ENCODE measurements at regions not wholly inside any gene's neighbourhood (a gene's known extent, or its start where the extent isn't known, plus 50 kb on each side); places are given as distances from the start of the nearest gene placed in this dataset.
"Not testable (repeated sequence)": the region's sequence is repeated elsewhere in the genome, so short reads cannot be mapped to it uniquely, and the experiment has no call there.

DNA sequence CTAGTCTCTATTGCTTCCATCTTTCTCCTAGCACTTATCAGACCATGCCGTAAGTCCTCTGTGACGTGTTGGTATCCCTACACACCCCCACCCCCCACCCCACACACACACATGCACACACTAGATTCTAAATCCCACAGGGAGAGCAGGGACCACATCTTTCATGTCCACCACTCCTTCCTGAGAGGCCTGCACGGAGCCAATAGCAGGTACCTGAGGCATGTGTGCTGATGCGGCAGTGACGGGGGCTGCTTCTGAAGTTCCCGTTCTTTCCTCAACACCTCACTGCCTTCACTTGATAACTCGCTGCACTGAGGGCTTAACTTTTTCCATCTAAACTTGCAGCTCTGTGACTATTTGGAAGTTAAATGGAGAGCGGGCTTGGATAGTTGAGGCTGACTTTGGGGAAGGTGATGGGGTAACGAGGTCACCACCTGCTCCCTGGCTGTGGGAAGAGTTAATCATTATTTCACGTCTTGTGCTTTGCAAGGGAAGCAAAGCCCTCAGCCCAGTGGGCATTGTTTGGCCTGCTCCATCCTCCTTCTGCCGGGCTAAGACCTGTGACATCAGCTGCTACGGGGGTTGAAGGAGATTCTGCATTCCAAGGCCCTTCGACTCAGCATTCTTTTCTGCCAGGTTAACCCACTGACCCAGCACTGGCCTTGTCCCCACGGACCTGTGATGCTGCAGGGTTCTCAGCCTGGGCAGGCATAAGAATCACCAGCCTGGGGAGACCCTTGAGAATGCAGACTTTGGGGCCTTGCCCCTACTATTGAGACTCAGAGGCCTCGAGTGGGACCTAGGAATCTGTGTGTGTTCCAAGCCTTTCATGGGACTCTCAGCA is 187.8 kb downstream of the ANKRD60 start:
- no peak for DNase-seq (ENCODE audit: low read depth)

DNA sequence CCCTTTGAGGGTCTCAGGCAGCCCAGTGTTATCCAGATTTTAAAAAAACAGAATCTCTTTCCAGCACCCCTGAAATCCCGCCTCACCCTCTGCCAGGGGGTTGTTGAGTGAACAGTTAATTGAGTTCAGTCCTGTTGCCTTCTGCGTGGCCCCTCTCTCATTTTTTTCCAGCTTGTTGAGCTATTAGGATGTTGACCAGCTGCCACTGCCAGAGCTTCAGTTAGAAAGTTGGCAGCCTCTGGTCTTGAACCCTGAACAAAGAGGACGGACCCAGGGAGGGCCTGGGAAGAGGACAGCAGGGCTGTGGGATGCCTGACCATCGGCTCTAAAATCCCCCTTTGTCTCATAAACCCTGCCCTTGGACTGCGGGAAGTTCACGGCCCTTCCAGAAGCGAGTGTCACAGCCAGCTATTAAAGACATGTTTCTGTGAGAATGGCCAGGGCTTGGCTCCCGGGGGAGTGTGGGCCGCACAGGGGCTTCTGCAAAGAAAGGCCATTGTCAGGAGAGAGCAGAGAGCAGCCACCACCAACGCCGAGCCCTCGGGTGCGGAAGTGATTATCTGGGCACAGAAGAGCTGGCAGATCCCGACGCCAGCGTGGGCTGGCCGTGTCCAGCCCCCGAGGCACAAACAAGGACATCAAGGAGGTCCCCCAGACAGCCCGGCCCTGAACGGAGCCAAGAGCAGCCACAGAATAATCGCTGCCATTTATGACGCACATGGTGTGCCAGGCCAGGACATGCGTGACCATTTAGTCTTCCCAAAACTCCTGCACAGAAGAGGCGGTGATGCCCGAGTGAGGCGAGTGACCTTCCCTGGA is 189.0 kb downstream of the ANKRD60 start:
- no peak for DNase-seq (ENCODE audit: low read depth)

DNA sequence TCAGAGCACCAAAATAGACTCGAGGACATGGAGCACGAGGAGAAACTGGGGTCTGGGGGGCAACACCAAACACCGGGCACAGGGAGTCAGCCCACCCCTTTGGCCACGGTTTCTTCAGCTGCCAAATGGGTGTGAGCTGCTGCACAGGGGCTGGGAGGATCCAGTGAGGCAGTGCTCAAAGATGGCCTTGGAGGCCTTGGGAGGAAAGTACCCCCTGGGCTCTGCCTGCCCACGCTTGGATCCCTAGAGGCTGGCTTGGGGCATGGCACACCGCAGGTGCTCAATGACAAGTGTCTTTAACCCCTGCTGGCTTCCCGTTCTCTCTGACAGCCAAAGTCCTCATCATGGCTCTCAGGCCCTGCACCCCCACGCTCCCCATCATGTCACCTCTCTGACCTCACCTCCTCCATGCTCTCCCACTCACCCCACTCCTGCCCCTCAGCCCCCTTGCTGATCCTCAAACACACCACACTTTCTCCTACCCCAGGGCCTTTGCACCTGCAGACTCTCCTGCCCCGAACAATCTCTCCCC is 190.3 kb downstream of the ANKRD60 start:
- DNase-seq (ENCODE audit: low read depth), result no peak

DNA sequence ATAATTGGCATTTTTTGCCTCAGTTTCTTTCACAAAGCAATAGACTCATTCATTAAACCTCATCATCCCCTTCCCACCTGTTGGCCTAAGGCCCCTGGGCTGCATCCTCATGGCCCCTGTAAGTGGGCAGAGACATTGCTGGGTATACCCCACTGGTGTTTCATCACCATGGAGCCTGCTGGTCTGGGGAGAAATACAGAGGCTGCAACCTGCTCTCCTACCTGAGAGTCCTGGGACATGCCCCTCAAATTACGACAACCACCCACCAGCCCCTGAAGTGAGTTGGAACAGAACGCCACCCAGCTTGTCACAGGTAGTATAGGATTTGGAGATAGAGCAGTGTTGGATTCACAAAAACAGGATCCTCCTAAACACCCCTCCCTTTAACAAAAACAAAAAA is 190.8 kb downstream of the ANKRD60 start:
- no peak for DNase-seq (ENCODE audit: low read depth)

DNA sequence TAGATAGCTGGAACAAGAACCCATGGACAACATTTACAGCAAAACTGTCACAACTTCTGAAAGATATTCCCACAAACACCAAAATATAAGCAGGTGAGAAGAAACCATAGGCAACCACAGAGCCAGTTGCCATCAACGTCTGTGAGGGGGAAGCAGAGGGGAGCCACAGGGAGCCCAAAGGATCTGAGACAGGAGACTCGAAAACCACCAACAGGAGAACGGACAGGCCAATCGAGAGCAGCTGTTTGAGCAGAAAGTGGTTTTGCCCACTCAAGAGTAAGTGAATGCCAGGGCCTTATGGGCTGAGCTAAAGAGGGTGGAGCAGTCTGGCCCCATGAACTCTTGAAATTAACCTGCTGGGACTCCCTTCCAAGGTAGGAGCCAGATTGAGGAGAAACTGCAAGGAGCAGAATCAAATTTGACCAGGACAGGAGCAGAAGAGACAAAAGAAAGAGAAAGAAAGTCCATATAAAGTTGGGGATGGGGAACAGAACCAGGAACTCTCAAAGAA is 195.4 kb downstream of the ANKRD60 start:
- no peak for DNase-seq (ENCODE audit: low read depth)

DNA sequence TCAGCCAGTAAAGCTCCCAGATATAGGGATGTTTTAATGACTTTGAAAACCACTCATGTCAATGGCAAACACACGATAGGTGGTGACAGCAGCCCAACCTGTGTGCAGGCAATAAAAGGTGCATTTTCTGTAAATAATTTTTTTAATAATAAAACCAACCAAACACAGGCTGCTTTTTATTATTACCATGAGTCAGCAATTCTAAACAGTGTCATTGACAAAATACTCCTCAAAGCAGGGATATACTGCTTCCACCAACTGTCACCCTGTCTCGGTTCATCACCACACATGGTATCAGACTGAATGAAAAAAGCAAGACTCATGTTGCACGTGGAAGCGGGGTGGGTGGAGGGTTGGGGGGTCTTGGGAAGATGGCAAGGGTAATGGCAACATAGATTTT is 195.9 kb downstream of the ANKRD60 start:
- DNase-seq (ENCODE audit: low read depth), result no peak

DNA sequence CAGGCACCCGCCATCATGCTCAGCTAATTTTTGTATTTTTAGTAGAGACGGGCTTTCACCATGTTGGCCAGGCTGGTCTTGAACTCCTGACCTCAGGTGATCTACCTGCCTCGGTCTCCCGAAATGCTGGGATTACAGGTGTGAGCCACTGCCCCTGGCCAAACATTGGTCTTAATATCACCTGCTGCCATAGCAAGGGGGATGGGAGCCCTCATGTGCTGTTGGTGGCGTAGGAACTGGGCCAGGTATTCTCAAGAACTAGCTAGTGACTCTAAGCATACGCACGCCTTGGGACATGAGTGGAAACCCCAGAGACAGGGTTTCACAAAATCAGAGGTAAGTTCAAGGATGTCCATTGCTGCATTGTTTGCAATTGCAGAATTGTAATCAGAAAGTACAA is 197.1 kb downstream of the ANKRD60 start:
- DNase-seq (ENCODE audit: low read depth), result not testable (repeated sequence)

DNA sequence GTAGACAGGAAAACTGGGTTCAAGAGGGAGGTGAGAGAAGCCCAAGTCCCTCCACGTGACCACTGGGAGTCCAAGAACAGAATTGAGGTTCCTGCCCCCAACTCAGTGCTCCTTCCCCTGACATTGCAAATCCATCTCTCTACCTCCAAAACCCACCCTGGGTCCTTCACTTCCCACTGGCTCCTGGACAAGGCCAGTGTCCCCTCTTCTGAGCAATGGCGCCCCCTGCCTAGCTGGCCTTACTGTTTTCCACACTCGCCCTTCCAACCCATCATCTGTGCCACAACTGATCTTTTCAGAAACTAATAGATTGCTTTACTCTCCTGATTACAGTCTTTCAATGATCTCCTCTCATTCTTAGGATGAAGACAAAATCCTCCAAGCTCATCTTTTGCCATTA is 200.3 kb downstream of the ANKRD60 start:
- DNase-seq (ENCODE audit: low read depth), result no peak

DNA sequence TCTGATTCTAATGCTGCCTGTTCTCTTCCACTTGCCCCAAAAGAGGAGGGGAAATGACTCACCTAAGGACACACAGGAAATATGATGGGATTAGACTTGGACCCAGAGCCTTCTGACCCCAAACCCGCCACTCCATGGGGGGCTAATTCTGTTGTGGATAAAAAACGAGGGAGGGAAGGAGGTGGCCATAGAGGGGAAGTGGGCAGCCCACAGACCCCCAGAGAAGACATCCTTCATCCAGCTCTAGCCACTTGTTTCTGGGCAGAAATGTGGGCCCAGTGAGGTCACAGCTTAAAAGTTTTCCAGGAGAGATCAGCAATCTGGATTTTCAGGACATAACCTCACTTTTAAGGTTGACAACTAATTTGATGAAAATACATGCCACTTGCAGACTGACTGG is 202.1 kb downstream of the ANKRD60 start:
- DNase-seq (ENCODE audit: low read depth), result no peak

DNA sequence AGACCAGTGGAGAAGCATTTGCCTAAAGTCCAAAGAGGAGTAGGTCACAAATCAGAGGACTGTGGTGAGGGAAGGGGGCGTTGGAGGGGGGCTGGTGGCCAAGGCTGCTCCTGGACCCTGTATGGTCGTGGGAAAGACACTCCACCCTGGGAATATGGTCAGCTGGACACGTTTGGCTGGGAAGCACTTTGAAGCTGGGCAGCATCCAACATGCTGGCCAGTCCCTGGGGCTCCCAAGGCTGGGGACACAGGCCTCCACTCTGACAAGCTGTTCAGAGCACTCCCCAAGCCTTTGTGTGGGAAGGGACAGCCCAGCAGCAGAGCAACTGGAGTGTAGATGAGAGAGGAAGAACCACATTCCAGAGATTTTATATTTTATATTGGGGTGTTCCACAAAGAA is 203.2 kb downstream of the ANKRD60 start:
- no peak for DNase-seq (ENCODE audit: low read depth)

DNA sequence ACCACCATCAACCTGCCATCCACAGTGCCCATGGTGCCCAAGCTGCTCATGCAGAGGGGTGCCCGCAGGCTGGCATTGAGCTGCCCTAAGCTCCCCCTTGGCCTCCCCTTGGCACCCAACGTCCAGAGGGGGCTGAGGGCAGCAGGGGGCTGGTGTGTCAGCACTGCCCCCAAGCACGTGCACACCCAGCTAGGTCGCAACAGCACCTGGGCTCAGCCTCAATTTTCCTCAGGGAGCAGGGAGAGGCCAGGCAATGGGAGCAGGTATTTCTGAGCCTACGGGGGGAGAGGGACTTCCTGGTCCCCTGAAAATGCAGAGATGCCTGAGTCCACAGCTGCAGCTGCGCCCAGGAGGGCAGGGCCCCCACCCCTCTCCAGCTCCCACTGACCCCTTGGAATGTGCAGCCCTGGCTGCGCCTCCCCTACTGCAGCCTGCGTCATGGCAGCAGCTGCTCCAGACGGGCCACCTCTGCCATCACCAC is 204.2 kb downstream of the ANKRD60 start:
- no peak for DNase-seq (ENCODE audit: low read depth)

DNA sequence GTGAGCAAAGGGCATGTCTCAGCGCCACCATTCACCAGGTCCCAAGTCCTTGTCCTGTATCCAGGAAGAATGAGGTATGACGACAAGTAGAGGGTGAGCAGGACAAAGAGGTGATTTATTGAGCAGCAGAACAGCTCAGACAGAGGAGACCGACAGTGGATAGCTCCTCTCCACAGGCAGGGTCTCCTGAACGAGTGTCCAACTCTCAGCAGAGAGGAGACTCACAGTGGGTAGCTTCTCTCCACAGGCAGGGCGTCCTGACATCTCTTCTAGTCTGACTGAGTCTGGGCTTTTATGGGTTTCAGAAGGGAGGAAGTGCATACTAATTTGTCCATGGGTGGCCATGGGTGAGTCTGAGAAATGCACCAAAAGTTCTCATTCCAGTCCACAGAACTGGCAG is 204.7 kb downstream of the ANKRD60 start:
- no peak for DNase-seq (ENCODE audit: low read depth)

DNA sequence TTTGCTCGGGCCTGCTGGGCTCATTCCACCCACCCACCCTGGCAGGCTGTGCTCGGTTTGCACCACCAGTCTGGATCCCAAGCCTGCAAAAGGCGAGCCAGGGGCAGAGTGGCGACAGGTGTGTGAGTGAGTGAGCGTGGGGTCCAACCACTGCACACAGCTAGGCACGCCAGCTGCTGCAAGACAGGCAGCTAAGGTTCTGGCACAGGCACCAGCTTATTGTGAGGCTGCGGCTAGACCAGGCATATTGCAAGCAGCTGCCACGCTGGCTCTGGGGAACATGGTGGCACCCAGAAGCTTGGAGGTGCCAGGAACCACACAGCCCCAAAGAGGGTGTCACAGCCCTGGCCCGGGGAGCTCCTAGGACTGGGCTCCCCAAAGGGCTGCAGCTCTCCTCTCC is 205.1 kb downstream of the ANKRD60 start:
- no peak for DNase-seq (ENCODE audit: low read depth)

DNA sequence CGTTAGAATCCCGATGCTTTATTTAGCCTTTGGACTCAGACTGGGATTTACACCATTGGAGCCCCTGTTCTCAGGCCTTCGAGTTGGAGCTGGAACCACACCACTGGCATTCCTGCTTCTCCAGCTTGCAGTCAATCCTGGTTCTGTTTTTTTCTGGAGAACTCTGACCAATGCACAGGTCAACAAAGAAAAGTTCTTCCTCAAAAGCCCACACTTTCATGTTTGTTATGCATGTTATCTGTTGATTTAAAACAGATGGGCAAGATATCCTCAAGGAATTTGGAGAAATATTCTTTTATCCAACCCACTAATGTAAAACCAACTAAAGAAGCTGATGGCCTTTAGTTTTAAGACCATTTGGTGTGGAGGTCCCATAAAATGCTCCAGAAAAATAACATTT is 205.7 kb downstream of the ANKRD60 start:
- DNase-seq (ENCODE audit: low read depth), result no peak

DNA sequence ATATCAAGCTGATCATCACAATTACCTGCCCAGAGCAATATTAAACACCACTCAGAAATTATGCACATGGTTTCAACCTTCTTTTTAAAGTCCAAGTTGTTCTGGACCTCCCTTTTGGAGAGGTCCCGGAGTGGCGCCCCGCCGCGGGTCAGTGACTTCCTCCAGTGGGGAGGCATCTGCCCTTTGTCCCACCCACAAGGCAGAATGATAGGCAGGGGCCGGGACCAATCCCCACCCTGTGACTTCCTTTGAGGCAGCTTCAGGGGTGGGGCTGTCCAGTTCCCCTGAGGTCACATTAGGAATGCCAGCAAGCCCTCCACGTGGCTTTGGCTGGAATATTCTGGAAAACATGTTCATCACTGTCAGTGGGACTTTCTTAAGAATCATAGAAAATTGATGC is 207.0 kb downstream of the ANKRD60 start:
- DNase-seq (ENCODE audit: low read depth), result no peak

DNA sequence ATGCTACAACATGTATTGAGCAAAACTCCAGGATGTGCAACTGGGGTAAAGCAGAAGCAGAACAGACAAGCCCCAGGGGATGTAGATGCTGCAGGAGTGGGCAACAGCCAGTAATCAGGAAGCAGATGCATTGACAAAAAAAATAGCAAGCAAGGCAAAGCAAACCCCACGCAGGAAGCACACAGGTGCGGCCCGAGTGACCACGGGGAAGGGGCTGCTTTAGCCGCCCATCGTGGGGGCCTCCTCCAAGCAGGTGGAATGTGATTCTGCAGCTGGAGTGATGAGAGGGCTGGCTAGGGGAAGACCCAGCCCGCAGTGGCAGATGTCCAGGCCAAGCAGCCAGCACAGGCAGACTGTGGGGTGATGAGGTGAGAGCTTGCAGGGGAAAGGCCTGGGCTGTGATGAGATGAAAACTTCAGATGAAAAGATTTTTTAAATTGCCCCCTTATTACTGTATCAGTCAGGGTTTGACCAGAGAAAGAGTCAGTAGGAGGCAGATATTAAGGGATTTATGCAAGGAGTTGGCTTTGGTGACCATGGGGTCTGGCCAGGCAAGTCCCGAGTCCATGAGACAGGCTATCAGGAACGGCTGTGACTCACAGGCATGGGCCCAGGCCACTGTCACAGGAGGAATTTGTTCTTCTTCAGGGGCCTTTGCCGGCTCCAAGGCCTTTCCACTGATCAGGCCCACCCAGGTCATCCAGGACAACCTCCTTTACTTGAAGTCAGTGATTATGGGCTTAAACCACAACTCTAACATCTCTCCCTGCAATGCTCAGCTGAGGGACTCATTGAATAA is 207.6 kb downstream of the ANKRD60 start:
- DNase-seq (ENCODE audit: low read depth), result no peak

DNA sequence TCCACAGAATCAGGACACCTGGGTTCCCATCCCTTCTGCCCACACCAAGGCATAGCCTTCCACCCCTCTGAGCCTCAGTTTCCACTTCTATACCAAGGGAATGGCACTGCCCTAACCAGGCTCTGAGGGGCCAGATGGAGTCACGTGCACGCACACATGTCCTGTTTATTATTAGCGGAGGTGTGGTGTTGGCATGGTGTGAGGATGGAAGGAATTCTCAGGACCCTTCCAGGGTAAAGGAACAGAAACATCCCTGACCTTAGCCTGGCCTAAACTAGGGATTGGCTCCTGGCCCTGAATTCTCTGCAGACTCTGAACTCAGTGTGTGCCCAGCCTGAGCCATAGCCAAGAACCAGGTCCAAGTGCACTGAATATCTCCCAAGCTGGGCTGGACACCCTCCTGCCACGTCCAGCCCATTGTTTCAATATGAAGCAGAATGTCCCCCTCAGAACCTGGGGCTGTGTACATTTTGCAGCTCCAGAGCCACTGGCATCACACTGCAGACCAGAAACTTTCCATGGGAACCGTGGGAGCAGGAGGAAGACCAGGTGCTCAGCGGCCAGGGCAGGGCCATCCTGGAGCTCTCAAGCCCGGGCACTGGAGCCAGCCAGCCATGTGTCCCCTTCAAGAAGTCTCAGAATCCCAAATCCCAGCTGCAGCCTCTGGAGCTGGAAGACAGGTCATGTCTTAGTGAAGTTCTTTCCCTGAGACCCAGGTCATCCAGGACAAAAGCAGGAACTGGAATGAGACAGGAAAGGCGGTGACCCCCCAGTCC is 208.4 kb downstream of the ANKRD60 start:
- no peak for DNase-seq (ENCODE audit: low read depth)

DNA sequence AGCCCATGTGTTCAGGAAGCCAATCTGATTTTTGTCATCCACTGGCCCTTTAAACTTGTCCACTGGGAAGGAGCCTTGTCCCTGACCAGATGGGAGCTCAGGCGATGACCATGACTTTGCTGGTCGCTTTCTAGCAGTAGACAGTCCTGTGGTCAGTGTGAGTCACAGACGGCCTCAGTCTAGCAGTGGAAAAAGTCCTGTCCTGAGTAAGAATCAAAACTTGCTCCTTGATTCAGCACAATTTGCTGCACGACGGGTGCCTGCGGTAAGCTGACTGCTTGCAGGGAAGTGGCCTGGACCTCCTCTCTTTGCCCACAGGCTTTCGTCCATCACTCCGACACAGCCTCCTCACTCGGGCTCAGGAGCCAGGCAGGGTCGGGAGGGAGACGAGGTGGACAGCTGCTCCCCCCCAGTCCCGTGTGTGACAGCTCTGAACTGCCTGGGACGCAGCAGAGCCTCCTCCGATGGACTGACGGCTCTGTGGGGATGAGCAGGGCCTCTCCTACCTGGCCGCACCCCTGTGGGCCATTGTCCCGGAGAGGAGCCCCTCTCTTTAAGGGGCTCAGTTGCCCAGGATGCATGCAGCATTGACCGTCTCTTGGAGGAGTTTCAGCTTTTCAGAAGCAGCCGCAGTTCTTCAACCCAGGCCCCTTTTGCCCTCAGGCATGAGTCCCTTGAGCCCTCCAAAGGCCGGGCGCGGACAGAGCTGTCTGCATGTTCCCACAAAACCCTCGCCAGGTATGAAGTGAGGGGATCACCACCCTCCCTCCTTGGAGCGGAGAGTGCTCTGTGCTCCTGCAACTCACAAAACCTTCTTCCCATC is 209.2 kb downstream of the ANKRD60 start:
- DNase-seq (ENCODE audit: low read depth), result peak; percentile 48

DNA sequence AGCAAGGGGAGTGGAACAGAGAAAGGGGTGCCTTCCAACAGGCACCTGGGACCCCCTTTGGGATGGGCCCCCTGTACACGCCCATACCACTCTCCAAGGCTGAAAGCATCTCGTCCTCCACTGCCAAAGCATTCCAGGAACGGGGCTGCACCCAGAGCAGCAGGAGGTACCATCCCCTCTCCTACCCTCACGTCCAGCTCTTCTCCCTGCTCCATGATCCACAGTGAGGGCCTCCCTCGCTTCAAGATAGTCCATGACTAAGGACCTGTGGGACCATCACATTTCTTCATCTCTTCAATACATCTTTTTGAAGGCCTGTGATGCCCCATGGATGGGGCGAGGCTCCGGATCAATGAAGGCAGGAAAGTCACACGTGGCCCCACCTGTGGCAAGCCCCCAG is 209.9 kb downstream of the ANKRD60 start:
- DNase-seq (ENCODE audit: low read depth), result no peak

DNA sequence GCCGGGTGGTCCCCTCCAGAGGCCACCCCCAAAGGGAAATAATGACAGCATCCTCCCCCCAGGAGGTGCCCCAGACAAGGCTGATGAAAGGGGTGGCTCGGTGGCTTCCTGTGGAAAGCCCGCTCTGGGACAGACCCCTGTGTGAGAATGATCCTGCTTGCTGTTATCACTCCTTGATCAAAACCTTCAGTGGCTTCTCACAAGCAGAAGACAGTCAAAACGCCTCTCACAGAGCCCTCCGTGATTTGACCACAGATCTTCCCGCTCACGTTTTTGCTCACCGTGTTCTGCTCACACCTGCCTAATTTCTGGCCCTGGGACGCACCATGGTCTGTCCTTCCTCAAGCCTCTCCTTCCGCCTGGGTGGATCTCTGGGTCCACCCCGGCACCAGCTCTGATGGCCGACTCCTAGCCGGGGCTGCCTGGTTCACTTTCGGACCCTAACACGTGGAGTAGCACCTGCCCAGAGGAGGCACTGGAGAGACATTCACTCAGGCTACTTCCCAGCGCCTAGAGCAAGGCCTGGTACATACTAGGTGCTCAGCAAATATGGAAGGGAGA is 210.4 kb downstream of the ANKRD60 start:
- no peak for DNase-seq (ENCODE audit: low read depth)
